ENCODE measurements at regions not wholly inside any gene's neighbourhood (a gene's known extent, or its start where the extent isn't known, plus 50 kb on each side); places are given as distances from the start of the nearest gene placed in this dataset.

- Histone ChIP-seq H3K4me1 (ENCODE audit: insufficient read depth) (no peaks in the 10 kb centered on the region), H3K36me3 (ENCODE audit: insufficient read depth) (no peaks in the 10 kb centered on the region), H3K4me3 (ENCODE audit: low read depth, low read length) (no peak overlapping the region), H3K27ac (ENCODE audit: low read depth) (no peak overlapping the region)
- no peak for DNase-seq (ENCODE audit: extremely low spot score)
- WGBS: 68% methylated on average over 1 of the region's 1 CpG
These were observed 166.6 kb downstream of the DKK2 start for GRCh38 chr4:106869551-106869950.

GRCh38 chr4:106868381-106869035 is 167.6 kb downstream of the DKK2 start:
- Histone ChIP-seq H3K4me3 (ENCODE audit: low read depth, low read length) (no peak overlapping the region), H3K36me3 (ENCODE audit: insufficient read depth) (no peaks in the 10 kb centered on the region), H3K4me1 (ENCODE audit: insufficient read depth) (no peaks in the 10 kb centered on the region), H3K27ac (ENCODE audit: low read depth) (no peak overlapping the region)
- 44% methylated on average over 2 of the region's 2 CpGs for WGBS
- DNase-seq (ENCODE audit: extremely low spot score): no peak

GRCh38 chr4:106864231-106864630 is 171.9 kb downstream of the DKK2 start:
- H3K4me1 ChIP-seq (ENCODE audit: insufficient read depth): no peaks in the 10 kb centered on the region
- no peak overlapping the region for H3K4me3 ChIP-seq (ENCODE audit: low read depth, low read length)
- no peak for DNase-seq (ENCODE audit: extremely low spot score)
- H3K27ac ChIP-seq (ENCODE audit: low read depth): no peak overlapping the region
- no peaks in the 10 kb centered on the region for H3K36me3 ChIP-seq (ENCODE audit: insufficient read depth)

- no peak for DNase-seq (ENCODE audit: extremely low spot score)
- H3K27ac ChIP-seq (ENCODE audit: low read depth): no peak overlapping the region
- H3K4me1 ChIP-seq (ENCODE audit: insufficient read depth): no peaks in the 10 kb centered on the region
- H3K36me3 ChIP-seq (ENCODE audit: insufficient read depth): no peaks in the 10 kb centered on the region
- no peak overlapping the region for H3K4me3 ChIP-seq (ENCODE audit: low read depth, low read length)
These were observed 181.4 kb downstream of the DKK2 start for GRCh38 chr4:106854569-106855351.

GRCh38 chr4:106852426-106852825 is 183.7 kb downstream of the DKK2 start:
- H3K27ac ChIP-seq (ENCODE audit: low read depth): no peak overlapping the region
- DNase-seq (ENCODE audit: extremely low spot score): no peak
- no peaks in the 10 kb centered on the region for H3K4me1 ChIP-seq (ENCODE audit: insufficient read depth)
- H3K4me3 ChIP-seq (ENCODE audit: low read depth, low read length): no peak overlapping the region
- H3K36me3 ChIP-seq (ENCODE audit: insufficient read depth): no peaks in the 10 kb centered on the region
- WGBS: 75% methylated on average over 1 of the region's 1 CpG

- DNase-seq (ENCODE audit: extremely low spot score): no peak
- no peaks in the 10 kb centered on the region for H3K36me3 ChIP-seq (ENCODE audit: insufficient read depth)
- WGBS: 60% methylated on average over 1 of the region's 1 CpG
These were observed 184.4 kb downstream of the DKK2 start for GRCh38 chr4:106851726-106852125.

GRCh38 chr4:106850691-106851090 is 185.4 kb downstream of the DKK2 start:
- Histone ChIP-seq H3K4me3 (ENCODE audit: low read depth, low read length) (no peak overlapping the region), H3K27ac (ENCODE audit: low read depth) (no peak overlapping the region), H3K36me3 (ENCODE audit: insufficient read depth) (no peaks in the 10 kb centered on the region), H3K4me1 (ENCODE audit: insufficient read depth) (no peaks in the 10 kb centered on the region)
- WGBS: 64% methylated on average over 2 of the region's 2 CpGs
- no peak for DNase-seq (ENCODE audit: extremely low spot score)

More at GRCh38 chr4:106851726-106852125, 184.4 kb downstream of the DKK2 start:
- no peak overlapping the region for H3K27ac ChIP-seq (ENCODE audit: low read depth)
- H3K4me3 ChIP-seq (ENCODE audit: low read depth, low read length): no peak overlapping the region
- H3K4me1 ChIP-seq (ENCODE audit: insufficient read depth): no peaks in the 10 kb centered on the region

- no peak overlapping the region for H3K4me3 ChIP-seq (ENCODE audit: low read depth, low read length)
- no peak overlapping the region for H3K27ac ChIP-seq (ENCODE audit: low read depth)
- DNase-seq (ENCODE audit: extremely low spot score): no peak
- no peaks in the 10 kb centered on the region for H3K4me1 ChIP-seq (ENCODE audit: insufficient read depth)
- no peaks in the 10 kb centered on the region for H3K36me3 ChIP-seq (ENCODE audit: insufficient read depth)
These were observed 200.2 kb downstream of the DKK2 start for GRCh38 chr4:106835919-106836318.

- H3K4me1 ChIP-seq (ENCODE audit: insufficient read depth): no peaks in the 10 kb centered on the region
- H3K4me3 ChIP-seq (ENCODE audit: low read depth, low read length): no peak overlapping the region
- DNase-seq (ENCODE audit: extremely low spot score): no peak
- no peak overlapping the region for H3K27ac ChIP-seq (ENCODE audit: low read depth)
- H3K36me3 ChIP-seq (ENCODE audit: insufficient read depth): no peaks in the 10 kb centered on the region
These were observed 205.2 kb downstream of the DKK2 start for GRCh38 chr4:106830879-106831278.

GRCh38 chr4:106818764-106819163 is 217.3 kb downstream of the DKK2 start:
- Histone ChIP-seq H3K36me3 (ENCODE audit: insufficient read depth) (no peaks in the 10 kb centered on the region), H3K27ac (ENCODE audit: low read depth) (no peak overlapping the region), H3K4me1 (ENCODE audit: insufficient read depth) (no peaks in the 10 kb centered on the region), H3K4me3 (ENCODE audit: low read depth, low read length) (no peak overlapping the region)
- WGBS: 85% methylated on average over 1 of the region's 1 CpG
- no peak for DNase-seq (ENCODE audit: extremely low spot score)

GRCh38 chr4:106816496-106816895 is 219.6 kb downstream of the DKK2 start:
- Histone ChIP-seq H3K36me3 (ENCODE audit: insufficient read depth) (no peaks in the 10 kb centered on the region), H3K27ac (ENCODE audit: low read depth) (no peak overlapping the region), H3K4me1 (ENCODE audit: insufficient read depth) (no peaks in the 10 kb centered on the region), H3K4me3 (ENCODE audit: low read depth, low read length) (no peak overlapping the region)
- WGBS: 77% methylated on average over 1 of the region's 1 CpG
- no peak for DNase-seq (ENCODE audit: extremely low spot score)

- H3K4me3 ChIP-seq (ENCODE audit: low read depth, low read length): no peak overlapping the region
- no peak for DNase-seq (ENCODE audit: extremely low spot score)
These were observed 226.0 kb downstream of the DKK2 start for GRCh38 chr4:106810122-106810521.

GRCh38 chr4:106809076-106809475 is 227.0 kb downstream of the DKK2 start:
- no peaks in the 10 kb centered on the region for H3K4me1 ChIP-seq (ENCODE audit: insufficient read depth)
- 46% methylated on average over 2 of the region's 2 CpGs for WGBS
- H3K4me3 ChIP-seq (ENCODE audit: low read depth, low read length): no peak overlapping the region
- no peak for DNase-seq (ENCODE audit: extremely low spot score)
- H3K36me3 ChIP-seq (ENCODE audit: insufficient read depth): no peaks in the 10 kb centered on the region
- H3K27ac ChIP-seq (ENCODE audit: low read depth): no peak overlapping the region

More at GRCh38 chr4:106810122-106810521, 226.0 kb downstream of the DKK2 start:
- H3K27ac ChIP-seq (ENCODE audit: low read depth): no peak overlapping the region
- no peaks in the 10 kb centered on the region for H3K4me1 ChIP-seq (ENCODE audit: insufficient read depth)
- no peaks in the 10 kb centered on the region for H3K36me3 ChIP-seq (ENCODE audit: insufficient read depth)

GRCh38 chr4:106806158-106806797 is 229.8 kb downstream of the DKK2 start:
- no peak for DNase-seq (ENCODE audit: extremely low spot score)
- Histone ChIP-seq H3K27ac (ENCODE audit: low read depth) (no peak overlapping the region), H3K36me3 (ENCODE audit: insufficient read depth) (no peaks in the 10 kb centered on the region), H3K4me3 (ENCODE audit: low read depth, low read length) (no peak overlapping the region), H3K4me1 (ENCODE audit: insufficient read depth) (no peaks in the 10 kb centered on the region)

Data from urinary bladder (tissue), 3 donors.